NB4 (cell line): ENCODE measurements at regions not wholly inside any gene's neighbourhood (a gene's known extent, or its start where the extent isn't known, plus 50 kb on each side); places are given as distances from the start of the nearest gene placed in this dataset.

Experiments
- DNase-seq: peaks from one replicate; pipeline ENCODE4 v3.0.0; 2010; ENCODE audit warnings: low read depth
- H3K4me3 ChIP-seq: one replicate; pipeline ENCODE4 v1.5.1; 2011; ENCODE audit warnings: mild to moderate bottlenecking, low read depth, low read length, moderate library complexity
- MYC ChIP-seq: IDR thresholded peaks from 2 replicates; pipeline ENCODE4 v1.6.1; 2011; ENCODE audit warnings: low read depth, low read length
- POLR2A ChIP-seq: IDR thresholded peaks from 2 replicates; pipeline ENCODE4 v1.6.1; 2011; ENCODE audit warnings: mild to moderate bottlenecking; ENCODE audit not compliant: insufficient read length; ENCODE audit errors: extremely low read depth
- TF ChIP-seq, protein P1 (sequence below): IDR thresholded peaks from 2 replicates; pipeline ENCODE4 v1.6.1; 2011; ENCODE audit warnings: low read depth, low read length
- TF ChIP-seq, protein P2 (sequence below): IDR thresholded peaks from one replicate; pipeline ENCODE4 v1.5.1; 2012; ENCODE audit warnings: low read depth, low read length

GRCh38 chr11:90510839-90511238, 288.0 kb upstream of the CHORDC1 start:
- TF ChIP-seq, protein P1, sequence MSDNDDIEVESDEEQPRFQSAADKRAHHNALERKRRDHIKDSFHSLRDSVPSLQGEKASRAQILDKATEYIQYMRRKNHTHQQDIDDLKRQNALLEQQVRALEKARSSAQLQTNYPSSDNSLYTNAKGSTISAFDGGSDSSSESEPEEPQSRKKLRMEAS = no peak
- TF ChIP-seq MYC (no peak), POLR2A (no peak)
- TF ChIP-seq, protein P2, sequence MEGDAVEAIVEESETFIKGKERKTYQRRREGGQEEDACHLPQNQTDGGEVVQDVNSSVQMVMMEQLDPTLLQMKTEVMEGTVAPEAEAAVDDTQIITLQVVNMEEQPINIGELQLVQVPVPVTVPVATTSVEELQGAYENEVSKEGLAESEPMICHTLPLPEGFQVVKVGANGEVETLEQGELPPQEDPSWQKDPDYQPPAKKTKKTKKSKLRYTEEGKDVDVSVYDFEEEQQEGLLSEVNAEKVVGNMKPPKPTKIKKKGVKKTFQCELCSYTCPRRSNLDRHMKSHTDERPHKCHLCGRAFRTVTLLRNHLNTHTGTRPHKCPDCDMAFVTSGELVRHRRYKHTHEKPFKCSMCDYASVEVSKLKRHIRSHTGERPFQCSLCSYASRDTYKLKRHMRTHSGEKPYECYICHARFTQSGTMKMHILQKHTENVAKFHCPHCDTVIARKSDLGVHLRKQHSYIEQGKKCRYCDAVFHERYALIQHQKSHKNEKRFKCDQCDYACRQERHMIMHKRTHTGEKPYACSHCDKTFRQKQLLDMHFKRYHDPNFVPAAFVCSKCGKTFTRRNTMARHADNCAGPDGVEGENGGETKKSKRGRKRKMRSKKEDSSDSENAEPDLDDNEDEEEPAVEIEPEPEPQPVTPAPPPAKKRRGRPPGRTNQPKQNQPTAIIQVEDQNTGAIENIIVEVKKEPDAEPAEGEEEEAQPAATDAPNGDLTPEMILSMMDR = no peak
- DNase-seq = no peak
- no peak overlapping the region for H3K4me3 ChIP-seq

DNA sequence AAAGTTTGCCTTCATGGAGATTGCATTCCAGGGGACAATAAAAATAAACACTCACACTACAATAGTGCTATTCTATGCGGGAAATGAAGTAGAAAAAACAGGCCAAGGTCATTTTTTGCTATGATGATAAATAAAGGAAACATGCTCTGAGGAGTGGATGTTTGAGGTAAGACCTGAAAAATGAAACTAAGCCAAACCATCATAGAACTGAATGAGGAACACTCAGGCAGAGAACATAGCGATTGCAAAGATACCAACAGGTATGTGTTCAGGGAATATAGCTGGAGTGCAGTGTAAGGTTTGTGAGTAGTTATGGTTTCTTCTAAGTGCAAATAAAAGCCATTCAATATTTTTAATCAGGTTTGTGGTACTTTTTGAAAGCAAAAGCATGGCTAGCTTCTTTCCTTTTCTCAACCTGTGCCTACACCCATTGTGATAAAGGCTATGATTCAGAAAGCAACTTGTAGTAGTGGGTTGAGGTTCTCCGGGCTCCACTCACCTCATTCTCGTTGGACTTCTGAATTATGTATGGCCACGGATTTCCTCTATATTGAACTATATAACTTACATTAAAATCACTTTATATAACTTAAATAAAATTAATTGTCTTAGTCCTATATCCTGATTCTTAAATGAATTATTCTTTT, 278.2 kb upstream of the CHORDC1 start:
- no peak overlapping the region for H3K4me3 ChIP-seq
- DNase-seq = no peak
- TF ChIP-seq, protein P1 = no peak
- TF ChIP-seq MYC = no peak
- TF ChIP-seq POLR2A = no peak
- TF ChIP-seq, protein P2 = no peak

DNA sequence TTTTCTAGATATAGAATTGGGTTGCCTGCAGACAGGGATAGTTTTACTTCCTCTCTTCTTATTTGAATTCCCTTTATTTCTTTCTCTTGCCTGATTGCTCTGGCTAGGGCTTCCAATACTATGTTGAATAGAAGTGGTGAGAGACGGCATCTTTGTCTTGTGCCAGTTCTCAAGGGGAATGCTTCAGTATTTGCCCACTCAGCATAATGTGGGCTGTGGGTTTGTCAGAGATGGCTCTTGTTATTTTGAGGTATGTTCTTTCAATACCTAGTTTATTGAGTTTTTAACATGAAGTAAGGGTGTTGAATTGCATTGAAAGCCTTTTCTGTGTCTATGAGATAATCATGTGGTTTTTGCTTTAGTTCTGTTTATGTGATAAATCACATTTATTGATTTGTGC, 273.9 kb upstream of the CHORDC1 start:
- no peak for DNase-seq
- no peak overlapping the region for H3K4me3 ChIP-seq
- TF ChIP-seq, protein P2 = no peak
- TF ChIP-seq, protein P1 = no peak
- TF ChIP-seq MYC (no peak), POLR2A (no peak)

DNA sequence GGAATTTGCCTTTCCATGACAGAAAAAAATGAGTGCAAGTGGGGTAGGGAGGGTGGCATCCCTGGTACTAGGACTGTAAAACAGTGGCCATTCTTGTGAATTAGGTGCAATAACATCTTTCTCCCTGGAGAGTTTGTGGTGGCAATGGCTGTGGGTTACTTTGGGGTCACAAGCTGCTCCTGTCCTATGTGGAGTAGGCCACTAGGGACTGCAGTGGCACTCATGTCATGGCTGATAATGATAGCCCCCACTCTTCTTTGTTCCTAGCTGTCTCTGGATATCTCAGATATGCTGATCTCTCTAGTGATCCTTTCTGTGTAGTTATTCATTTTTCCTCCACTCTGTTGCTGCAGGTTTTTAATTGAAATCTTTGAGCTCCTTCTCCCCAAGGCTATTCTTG, 270.5 kb upstream of the CHORDC1 start:
- peak; percentile 6 for DNase-seq
- TF ChIP-seq POLR2A (no peak), MYC (no peak)
- TF ChIP-seq, protein P2 = no peak
- TF ChIP-seq, protein P1 = no peak
- H3K4me3 ChIP-seq = no peak overlapping the region

GRCh38 chr11:90491466-90491865, 268.6 kb upstream of the CHORDC1 start:
- no peak for DNase-seq
- TF ChIP-seq, protein P1 = no peak
- TF ChIP-seq MYC = no peak
- no peak for TF ChIP-seq POLR2A
- TF ChIP-seq, protein P2 = no peak
- H3K4me3 ChIP-seq = no peak overlapping the region
